ENCODE measurements at regions not wholly inside any gene's neighbourhood (a gene's known extent, or its start where the extent isn't known, plus 50 kb on each side); places are given as distances from the start of the nearest gene placed in this dataset.

GRCh38 chr3:3309887-3310286 is 130.4 kb upstream of the CRBN start:
- TF ChIP-seq, protein P1, sequence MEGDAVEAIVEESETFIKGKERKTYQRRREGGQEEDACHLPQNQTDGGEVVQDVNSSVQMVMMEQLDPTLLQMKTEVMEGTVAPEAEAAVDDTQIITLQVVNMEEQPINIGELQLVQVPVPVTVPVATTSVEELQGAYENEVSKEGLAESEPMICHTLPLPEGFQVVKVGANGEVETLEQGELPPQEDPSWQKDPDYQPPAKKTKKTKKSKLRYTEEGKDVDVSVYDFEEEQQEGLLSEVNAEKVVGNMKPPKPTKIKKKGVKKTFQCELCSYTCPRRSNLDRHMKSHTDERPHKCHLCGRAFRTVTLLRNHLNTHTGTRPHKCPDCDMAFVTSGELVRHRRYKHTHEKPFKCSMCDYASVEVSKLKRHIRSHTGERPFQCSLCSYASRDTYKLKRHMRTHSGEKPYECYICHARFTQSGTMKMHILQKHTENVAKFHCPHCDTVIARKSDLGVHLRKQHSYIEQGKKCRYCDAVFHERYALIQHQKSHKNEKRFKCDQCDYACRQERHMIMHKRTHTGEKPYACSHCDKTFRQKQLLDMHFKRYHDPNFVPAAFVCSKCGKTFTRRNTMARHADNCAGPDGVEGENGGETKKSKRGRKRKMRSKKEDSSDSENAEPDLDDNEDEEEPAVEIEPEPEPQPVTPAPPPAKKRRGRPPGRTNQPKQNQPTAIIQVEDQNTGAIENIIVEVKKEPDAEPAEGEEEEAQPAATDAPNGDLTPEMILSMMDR (IDR thresholded peaks at IDR 0.05; ENCODE audit: unreplicated experiment in 3 of 3): no peak
- H3K27me3 Mint-ChIP-seq (ENCODE audit: low read depth): peaks cover 11% of the 10 kb centered on the region
- H3K36me3 Mint-ChIP-seq (ENCODE audit: low read depth): no peaks in the 10 kb centered on the region
- peaks cover 23% of the 10 kb centered on the region for H3K4me1 Mint-ChIP-seq
- no peak overlapping the region for H3K4me3 Mint-ChIP-seq
- no peak overlapping the region for H3K27ac Mint-ChIP-seq
- H3K9me3 Mint-ChIP-seq: no peaks in the 10 kb centered on the region

GRCh38 chr3:3308809-3309208 is 129.3 kb upstream of the CRBN start:
- H3K36me3 Mint-ChIP-seq (ENCODE audit: low read depth): no peaks in the 10 kb centered on the region
- H3K4me1 Mint-ChIP-seq: peaks cover 29% of the 10 kb centered on the region
- no peaks in the 10 kb centered on the region for H3K9me3 Mint-ChIP-seq
- H3K4me3 Mint-ChIP-seq: no peak overlapping the region
- TF ChIP-seq, protein P1 (IDR thresholded peaks at IDR 0.05; ENCODE audit: unreplicated experiment in 3 of 3): no peak
- peaks cover 11% of the 10 kb centered on the region for H3K27me3 Mint-ChIP-seq (ENCODE audit: low read depth)
- H3K27ac Mint-ChIP-seq: no peak overlapping the region

GRCh38 chr3:3307491-3307890 is 128.0 kb upstream of the CRBN start:
- Mint-ChIP-seq H3K9me3 (no peaks in the 10 kb centered on the region), H3K4me1 (peaks cover 36% of the 10 kb centered on the region), H3K36me3 (ENCODE audit: low read depth) (no peaks in the 10 kb centered on the region), H3K4me3 (no peak overlapping the region), H3K27ac (peak overlapping the region in 2 of 3 experiments; percentile 23 to 42), H3K27me3 (ENCODE audit: low read depth) (peaks cover 10% of the 10 kb centered on the region)
- TF ChIP-seq, protein P1 (IDR thresholded peaks at IDR 0.05; ENCODE audit: unreplicated experiment in 3 of 3): no peak

GRCh38 chr3:3305841-3306240 is 126.3 kb upstream of the CRBN start:
- H3K4me3 Mint-ChIP-seq: no peak overlapping the region
- H3K4me1 Mint-ChIP-seq: peaks cover 36% of the 10 kb centered on the region
- H3K36me3 Mint-ChIP-seq (ENCODE audit: low read depth): no peaks in the 10 kb centered on the region
- peak overlapping the region in 1 of 3 experiments; percentile 51 for H3K27ac Mint-ChIP-seq
- peaks cover 17% of the 10 kb centered on the region for H3K27me3 Mint-ChIP-seq (ENCODE audit: low read depth)
- TF ChIP-seq, protein P1 (IDR thresholded peaks at IDR 0.05; ENCODE audit: unreplicated experiment in 3 of 3): no peak
- no peaks in the 10 kb centered on the region for H3K9me3 Mint-ChIP-seq

DNA sequence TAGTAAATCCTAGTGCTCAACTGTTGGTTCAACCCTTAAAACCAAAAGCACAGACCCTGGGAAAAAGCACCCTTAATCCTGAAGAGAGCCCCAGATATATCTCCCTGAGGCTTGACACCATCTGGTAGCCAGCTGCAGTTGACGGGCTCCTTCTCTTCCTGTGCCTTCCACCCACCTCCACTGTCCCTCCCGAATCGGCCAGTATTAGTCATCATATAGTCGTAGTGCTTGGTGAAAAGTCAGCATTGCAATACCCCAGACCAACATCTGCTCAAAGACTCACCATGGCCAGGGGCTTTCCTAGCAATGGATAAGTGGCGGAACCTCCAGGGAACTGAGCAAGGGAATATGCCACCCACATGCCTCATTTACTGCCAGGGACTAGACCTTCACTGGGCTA is 125.6 kb upstream of the CRBN start:
- H3K27ac Mint-ChIP-seq: no peak overlapping the region
- H3K9me3 Mint-ChIP-seq: no peaks in the 10 kb centered on the region
- TF ChIP-seq, protein P1 (IDR thresholded peaks at IDR 0.05; ENCODE audit: unreplicated experiment in 3 of 3): no peak
- peaks cover 31% of the 10 kb centered on the region for H3K4me1 Mint-ChIP-seq
- H3K36me3 Mint-ChIP-seq (ENCODE audit: low read depth): no peaks in the 10 kb centered on the region
- no peak overlapping the region for H3K4me3 Mint-ChIP-seq
- peaks cover 18% of the 10 kb centered on the region for H3K27me3 Mint-ChIP-seq (ENCODE audit: low read depth)

- no peaks in the 10 kb centered on the region for H3K36me3 Mint-ChIP-seq (ENCODE audit: low read depth)
- no peak overlapping the region for H3K27ac Mint-ChIP-seq
- TF ChIP-seq, protein P1 (IDR thresholded peaks at IDR 0.05; ENCODE audit: unreplicated experiment in 3 of 3): no peak
- H3K4me3 Mint-ChIP-seq: no peak overlapping the region
- no peaks in the 10 kb centered on the region for H3K9me3 Mint-ChIP-seq
- H3K27me3 Mint-ChIP-seq (ENCODE audit: low read depth): peaks cover 18% of the 10 kb centered on the region
- peaks cover 31% of the 10 kb centered on the region for H3K4me1 Mint-ChIP-seq
Observed at GRCh38 chr3:3303636-3304035, 124.1 kb upstream of the CRBN start.
